PC-9 (cell line): ENCODE measurements at regions not wholly inside any gene's neighbourhood (a gene's known extent, or its start where the extent isn't known, plus 50 kb on each side); places are given as distances from the start of the nearest gene placed in this dataset.

Experiments
- EZH2 ChIP-seq: fragments of 200-600 bp; sonication (generic); IDR thresholded peaks from 2 replicates; pipeline ENCODE4 v1.8.0; 2017; ENCODE audit warnings: antibody characterized with exemption, low read depth
- TF ChIP-seq, protein P1 (sequence below): fragments of 200-600 bp; sonication (generic); conservative IDR thresholded peaks from 2 replicates; pipeline ENCODE4 v1.6.1; 2017; ENCODE audit warnings: mixed run types, antibody characterized with exemption, mild to moderate bottlenecking, moderate library complexity

DNA sequence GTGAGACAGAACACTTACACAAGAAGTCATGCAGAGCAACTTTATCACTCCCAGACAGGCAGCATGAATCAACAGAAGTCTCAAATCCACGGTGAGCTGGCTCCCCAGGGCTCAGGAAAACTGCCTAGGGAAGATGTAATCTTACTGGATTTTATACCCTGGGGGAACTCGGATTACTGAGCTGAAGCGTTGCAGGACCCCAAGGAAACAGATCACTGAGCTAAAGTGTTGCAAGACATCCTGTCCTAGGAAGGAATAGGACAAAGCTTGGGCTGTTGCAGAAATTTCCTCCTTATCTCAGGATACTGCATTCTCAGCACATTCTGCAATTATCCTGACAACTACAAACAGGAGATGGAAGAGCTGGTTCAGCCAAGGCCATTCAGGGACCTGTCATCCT is 224.8 kb downstream of the TFAP2A start:
- TF ChIP-seq, protein P1, sequence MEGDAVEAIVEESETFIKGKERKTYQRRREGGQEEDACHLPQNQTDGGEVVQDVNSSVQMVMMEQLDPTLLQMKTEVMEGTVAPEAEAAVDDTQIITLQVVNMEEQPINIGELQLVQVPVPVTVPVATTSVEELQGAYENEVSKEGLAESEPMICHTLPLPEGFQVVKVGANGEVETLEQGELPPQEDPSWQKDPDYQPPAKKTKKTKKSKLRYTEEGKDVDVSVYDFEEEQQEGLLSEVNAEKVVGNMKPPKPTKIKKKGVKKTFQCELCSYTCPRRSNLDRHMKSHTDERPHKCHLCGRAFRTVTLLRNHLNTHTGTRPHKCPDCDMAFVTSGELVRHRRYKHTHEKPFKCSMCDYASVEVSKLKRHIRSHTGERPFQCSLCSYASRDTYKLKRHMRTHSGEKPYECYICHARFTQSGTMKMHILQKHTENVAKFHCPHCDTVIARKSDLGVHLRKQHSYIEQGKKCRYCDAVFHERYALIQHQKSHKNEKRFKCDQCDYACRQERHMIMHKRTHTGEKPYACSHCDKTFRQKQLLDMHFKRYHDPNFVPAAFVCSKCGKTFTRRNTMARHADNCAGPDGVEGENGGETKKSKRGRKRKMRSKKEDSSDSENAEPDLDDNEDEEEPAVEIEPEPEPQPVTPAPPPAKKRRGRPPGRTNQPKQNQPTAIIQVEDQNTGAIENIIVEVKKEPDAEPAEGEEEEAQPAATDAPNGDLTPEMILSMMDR: no peak
- TF ChIP-seq EZH2: no peak
